SK-MEL-5 (cell line): ENCODE measurements at regions not wholly inside any gene's neighbourhood (a gene's known extent, or its start where the extent isn't known, plus 50 kb on each side); places are given as distances from the start of the nearest gene placed in this dataset.

Experiments
- DNase-seq: peaks from one replicate; pipeline ENCODE4 v3.0.0-alpha.2; 2016; ENCODE audit warnings: low read depth, low spot score
- in situ Hi-C: cut with HindIII; loops from 2 replicates; pipeline ENCODE4 v1.10.0; 2016; ENCODE audit warnings: low sequenced_read_pairs, high pct_unique_total_duplicates, low pct_unique_long_range_greater_than_20kb

DNA sequence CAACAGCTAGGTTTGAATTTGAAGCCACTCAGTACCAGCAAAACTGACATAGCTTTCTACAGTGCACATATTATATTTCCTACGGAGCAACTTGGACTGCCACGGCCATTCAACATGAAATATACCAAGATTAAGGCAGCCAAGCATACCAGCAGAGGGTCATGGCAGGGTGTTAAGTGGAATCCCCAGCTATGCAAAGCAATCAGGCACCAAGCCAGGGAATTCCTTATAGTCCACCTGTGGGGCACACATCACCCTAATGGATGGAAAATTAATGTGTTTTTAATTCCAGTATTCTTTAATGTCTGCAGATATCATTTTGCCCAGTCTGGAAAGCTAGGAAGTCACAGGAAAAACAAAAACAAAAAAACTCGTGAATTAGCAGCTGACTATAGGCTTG lies 1190.3 kb downstream of the EFNB2 start:
- in situ Hi-C loops, result no loop called here
- DNase-seq, result no peak

DNA sequence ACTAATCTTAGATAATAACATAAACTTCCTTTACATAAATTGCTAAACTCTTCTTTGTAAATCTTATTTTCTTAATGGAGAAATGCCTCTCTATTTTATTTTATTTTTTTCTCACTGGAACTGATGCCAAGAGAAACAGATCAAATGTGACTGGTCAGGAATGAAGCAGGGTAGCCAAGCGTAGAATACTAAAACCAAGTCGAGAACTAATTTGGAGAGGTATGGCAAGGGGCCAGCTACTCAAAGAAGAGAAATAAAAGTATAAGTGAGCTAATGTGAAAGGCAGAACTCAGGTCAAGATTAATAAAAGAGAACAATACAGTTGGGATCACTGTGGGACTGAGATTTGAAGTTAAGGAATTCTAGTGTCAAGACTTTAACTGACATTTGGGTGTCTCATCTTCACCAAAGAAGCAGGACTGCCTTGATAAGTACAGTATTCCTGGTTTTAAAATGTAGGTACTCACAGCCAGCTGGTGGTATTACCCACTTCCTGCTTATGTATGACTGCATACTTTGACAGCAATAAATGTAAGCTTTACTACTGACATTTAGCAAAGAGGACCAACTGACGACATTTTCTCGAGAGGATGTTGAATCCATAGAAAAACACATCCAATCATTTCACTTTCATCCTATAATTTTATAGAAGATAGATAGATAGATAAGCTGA lies 1192.2 kb downstream of the EFNB2 start:
- DNase-seq, result no peak
- in situ Hi-C loops, result no loop called here

DNA sequence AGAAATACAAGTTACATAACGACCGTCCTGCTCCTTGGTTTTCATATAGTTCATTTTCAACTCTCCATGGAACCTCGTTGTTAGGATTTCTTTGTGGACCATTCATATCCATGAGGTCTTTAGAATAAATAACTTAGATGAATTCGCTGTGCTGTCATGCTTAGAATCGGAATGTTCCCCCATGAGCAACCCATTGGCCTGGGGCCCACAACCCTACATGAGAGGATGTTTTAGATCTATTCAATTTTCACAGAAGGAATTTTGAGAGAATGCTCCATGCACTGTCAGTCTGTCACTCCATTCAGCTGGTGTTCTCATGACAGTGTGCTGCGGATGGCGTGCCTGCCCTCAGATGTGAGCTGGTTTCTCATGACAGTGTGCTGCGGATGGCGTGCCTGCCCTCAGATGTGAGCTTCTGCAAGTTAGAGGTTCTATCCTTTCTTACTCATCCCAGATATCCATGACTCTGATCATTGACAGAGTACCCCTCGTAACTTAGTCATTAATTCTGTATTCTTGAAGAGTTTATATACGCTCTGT lies 1193.1 kb downstream of the EFNB2 start:
- in situ Hi-C loops, result no loop called here
- DNase-seq, result no peak

DNA sequence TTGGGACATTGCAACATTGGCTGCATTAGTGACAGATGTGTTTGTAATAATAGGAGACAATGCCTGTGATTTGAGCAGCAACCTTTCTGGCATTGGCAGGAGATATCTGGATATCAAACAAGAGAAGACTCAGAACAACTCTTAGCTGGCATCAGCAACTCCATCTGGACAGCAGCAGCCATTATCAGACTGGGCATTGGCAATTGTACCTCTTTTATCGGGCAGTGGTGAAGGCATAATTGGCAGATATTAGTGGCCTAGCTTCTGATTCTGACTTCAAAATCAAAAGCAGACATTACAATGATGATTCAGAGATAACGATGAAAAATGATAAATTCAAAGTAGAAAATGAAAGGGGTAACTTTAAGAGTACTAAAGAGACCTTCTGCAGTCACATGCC lies 1193.7 kb downstream of the EFNB2 start:
- DNase-seq, result no peak
- in situ Hi-C loops, result no loop called here

DNA sequence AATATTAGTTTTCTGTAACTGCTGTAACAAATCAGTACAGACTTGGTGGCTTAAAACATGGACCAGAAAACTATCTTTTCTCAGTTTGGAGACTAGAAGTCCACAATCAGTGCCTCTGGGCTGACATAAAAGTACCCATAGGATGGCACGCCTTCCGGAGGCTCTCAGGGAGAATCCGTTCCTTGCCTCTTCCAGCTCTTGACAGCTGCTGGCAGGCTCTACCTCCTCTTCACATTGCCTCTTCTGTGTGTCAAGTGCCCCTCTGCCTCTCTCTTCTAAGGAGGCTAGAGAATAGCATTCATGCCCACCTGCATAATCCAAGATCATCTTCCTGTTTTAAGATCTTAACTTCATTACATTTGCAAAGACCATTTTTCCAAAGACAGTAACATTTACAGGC lies 1194.2 kb downstream of the EFNB2 start:
- no peak for DNase-seq
- in situ Hi-C loops, result no loop called here

DNA sequence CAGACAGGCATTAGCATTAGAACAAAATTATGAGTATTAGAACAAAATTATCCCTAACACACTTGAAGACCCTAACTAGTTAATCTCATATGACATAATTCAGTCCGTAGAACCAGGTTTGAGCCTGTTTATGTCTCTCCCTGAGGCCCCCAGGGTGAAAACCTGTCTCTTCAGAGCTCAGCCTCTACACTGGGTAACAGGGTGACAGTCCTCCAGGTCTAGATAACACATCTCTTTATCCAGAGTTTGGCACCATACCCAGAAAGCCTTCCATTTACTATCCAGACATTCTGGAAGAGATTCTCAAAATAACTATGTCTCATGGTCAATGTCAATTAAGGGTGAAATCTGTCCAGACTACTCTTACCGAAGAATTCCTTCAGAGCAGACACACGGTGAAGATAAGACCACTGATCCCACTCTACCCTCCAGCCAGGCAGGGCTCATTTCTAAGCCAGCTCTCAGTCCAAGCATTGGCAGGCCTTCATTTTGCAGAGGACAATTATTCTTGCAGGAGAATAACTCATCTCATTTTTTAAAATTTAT lies 1195.3 kb downstream of the EFNB2 start:
- in situ Hi-C loops, result no loop called here

DNA sequence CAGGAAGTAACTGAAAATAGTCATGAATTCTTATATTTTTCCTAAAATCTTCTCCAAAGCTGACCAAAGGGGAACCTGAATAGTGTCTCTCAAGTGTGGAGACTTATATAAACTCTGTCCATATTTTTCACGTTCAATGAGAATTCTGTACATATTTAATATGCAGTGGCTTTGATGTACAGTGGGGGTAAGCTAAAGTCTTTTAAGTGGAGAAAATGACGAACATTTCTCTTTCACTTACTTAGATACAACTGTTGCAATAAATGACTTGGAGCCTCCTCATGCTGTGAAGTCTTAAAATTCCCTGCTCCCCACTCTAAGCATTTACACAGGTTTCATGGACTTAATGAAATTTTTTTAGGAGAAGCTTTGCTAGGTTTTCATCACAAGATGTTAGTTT lies 1196.7 kb downstream of the EFNB2 start:
- no peak for DNase-seq
- in situ Hi-C loops, result no loop called here

More for the DNA sequence above, 1195.3 kb downstream of the EFNB2 start:
- DNase-seq, result no peak

DNA sequence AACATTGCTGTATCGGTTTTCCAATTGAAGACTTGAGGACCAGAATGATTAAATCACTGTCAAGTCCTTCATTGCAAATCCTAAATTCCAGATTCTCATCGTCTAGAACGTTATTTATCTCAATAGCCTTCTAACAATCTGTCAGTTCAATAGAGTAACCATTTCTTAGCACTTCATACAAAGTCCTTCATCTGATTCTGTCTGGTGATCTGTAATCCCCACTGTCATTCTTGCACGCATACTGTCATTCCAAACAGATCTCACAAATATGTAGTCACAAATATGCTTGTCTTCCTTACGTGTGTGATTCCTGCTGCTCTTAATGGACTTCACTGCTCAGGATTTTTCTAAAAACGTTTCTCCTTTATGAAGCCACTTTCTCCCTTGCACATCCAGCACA lies 1197.5 kb downstream of the EFNB2 start:
- no peak for DNase-seq
- in situ Hi-C loops, result no loop called here

DNA sequence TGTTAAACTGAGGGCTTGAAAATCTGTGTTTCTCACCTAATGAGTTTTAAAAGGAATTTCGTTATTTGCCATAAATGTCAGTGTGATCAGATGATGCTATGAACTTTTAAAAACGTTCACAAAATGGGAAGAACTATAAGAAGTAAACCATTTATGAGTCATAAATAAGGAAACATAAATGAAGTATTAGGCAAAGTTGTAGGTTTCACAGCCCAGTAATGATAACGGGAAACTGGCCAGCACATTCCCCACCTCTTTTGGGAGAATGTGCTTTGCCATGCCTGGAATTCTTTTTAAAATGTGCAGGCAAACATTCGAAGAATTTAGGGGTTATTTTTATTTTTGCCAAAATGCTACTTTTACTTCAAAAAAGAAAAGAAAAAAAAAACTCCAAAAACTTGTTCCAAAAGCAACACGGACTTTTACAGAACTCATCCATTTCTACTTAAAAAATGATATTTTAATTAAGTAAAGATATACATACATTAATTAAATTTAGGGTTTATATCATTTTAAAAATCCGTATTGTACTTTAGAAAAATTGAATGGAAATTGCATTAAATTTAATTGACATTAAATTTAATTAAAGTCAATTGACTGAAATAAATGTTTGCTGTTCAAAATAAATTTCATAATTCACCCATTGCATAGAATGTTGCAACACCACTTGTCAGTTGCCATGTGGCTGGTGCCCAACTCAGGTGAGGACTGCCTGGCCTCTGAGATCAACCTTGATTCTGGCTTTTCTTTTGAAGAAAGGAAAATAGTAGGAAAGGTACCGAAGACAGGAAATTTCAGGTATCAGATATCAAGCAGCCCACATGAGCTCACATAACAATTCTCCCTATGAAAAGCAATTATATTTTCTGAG lies 1198.5 kb downstream of the EFNB2 start:
- in situ Hi-C loops, result no loop called here
- DNase-seq, result no peak

DNA sequence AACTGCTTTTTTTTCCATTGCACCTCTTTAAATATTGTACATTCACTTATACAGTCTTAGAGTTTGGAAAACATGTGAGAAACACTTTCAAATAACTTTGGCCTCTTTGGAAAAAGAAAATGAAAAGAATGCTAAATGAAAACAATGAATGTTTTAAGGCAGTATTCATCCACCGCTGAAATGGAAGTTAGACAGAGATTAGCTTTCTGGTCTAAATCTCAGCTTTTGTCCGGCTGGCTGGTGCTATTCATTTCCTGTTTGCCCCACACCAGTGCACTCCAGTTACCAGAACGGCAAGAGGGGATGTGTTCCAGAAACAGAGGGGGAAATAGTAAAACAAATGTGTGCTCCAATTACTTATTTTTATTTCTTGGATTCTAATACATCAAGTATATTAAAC lies 1201.3 kb downstream of the EFNB2 start:
- in situ Hi-C loops, result no loop called here
- no peak for DNase-seq

DNA sequence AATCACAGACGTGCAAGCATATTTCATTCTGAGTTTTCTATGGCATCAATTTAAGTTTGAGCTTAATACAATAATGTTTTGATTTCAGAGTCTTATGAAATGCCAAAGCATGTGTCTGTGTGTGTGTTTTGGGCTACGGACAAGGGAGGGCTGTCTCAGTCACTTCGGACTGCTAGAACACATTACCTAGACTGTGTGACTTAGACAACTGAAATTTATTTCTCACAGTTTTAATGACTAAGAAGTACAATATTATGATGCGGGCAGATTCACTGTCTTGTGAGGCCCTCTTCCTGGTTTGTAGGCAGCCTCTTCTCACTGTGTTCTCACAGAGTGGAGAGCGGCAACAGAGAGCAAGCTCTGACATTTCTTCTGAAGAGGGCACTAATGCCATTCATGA lies 1202.0 kb downstream of the EFNB2 start:
- DNase-seq, result no peak
- in situ Hi-C loops, result no loop called here

DNA sequence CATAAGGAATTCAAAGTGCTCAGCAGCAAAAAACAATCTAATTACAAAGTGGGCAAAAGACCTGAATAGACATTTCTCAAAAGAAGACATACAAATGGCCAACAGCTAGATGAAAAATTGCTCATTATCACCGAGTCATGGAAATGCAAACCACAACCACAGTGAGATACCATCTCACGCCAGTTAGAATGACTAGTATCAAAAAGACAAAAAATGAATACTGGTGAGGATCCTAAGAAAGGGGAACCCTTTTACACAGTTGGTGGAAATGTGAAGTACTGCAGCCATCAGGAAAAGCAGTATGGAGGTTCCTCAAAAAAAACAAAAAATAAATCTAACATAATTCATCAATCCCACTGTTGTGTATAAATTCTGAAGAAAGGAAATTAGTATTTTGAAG lies 1206.1 kb downstream of the EFNB2 start:
- no peak for DNase-seq
- in situ Hi-C loops, result no loop called here

DNA sequence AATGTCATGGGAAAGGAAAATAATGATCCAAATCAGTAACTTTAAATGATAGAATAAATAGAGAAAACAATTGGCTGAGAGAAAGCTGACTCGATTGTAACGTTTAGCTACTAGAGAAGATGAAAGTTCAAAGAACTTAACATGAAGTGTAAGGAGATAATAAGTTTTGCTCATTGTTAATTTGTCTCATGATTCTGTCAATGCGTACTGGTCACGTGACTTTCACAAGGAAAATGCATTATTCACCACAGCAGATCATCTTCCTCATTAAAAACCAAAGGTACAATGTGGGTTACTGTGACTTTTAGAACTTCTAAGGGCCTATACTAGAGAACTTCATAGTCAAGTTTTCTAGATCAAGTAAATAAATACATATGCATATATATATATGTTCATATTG lies 1207.2 kb downstream of the EFNB2 start:
- in situ Hi-C loops, result no loop called here
- no peak for DNase-seq

DNA sequence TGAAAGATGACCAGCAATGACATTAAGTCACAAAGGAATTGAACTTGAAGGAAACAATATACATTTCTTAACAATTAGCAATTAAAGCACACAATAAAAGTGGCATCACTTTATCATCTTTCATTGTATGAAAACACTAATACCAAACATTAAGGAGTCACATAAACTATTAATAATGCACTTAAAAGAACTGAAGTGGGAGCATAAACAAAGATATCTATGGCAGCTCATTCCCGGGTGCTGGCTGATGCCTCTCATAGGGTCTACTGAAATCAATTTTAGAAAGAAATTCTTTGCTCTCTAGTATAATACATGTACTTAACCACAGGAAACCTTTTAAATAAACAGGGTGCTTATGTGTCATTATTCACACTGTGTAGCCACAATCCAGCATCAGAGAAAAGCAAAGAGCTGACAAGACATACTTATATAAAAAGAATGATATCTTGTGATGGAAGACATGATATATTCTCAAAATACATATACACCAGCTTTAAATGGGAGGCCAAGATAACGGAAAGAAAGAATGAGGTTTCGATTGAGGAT lies 1207.8 kb downstream of the EFNB2 start:
- in situ Hi-C loops, result no loop called here
- DNase-seq, result no peak

DNA sequence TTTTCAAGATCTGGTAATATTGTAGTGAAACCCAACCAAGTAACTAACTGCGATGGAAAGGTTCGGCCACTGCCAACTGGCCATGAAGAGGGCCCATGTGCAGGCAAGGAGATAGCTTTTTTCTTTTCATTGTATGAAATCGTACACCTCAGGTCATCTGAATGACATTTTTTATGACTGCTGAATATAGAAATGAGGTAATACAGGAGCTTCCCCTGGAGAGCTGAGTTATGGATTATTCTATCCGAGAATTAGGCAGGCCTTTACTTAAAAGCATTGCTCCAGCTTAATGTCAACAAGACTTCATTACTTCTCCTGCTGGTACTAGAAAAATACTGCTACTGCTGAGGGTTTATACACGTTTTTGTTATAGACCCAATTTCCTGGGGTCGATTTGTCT lies 1215.6 kb downstream of the EFNB2 start:
- DNase-seq, result no peak
- in situ Hi-C loops, result no loop called here

DNA sequence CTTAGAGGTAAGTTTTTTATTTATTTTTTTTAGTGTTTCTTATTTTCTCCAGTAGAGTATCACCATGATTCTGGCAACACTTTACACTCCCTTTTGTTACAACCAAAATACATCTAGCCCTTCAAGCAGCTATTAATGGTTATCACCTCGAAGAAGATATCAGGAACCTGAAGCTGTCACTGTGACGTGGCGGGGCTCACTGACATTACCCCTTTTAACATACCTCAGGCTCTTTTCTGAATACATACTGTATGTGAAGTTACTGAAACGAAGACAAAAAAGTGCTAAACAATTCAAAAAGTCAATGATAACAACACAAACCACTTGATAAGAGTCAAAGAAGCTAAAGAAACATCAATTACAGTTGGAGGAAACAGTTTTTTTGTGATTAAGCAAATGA lies 1218.7 kb downstream of the EFNB2 start:
- no peak for DNase-seq
- in situ Hi-C loops, result no loop called here

DNA sequence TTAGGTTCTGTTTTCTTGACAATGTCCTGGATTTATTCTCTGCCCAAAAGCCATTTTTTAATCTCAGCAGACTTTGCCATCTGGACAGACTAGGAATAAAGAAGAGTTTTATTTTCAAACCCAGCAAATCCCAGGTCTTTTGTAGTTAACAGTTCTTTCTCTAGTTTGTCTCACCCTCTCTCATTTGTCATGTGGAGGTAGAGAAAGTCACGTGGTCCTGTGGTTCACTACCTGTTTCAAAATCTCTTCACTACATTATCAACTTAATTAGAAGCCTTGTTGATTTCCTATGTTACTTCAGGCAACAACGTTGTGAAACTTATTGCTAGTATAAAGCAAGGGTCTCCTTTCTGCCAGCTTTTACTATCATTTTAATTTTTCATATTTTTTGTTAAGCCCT lies 1222.6 kb downstream of the EFNB2 start:
- in situ Hi-C loops, result no loop called here
- no peak for DNase-seq

DNA sequence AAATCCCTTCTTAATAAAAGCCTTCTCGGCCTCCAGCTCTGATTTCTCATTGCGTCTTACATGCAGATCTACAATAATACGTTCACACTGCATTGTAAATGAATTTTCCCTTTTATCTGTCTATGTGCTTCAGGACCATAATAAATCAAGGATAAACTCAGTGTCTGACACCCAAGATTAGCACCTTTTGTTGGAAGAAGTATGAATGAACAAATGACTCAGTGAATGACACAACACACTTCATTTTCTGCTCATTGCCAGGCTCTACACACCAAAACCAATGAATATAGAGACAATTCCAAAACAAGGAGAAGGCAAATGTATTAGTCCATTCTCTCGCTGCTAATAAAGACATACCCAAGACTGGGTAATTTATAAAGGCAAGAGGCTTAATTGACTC lies 1224.4 kb downstream of the EFNB2 start:
- no peak for DNase-seq
- in situ Hi-C loops, result no loop called here
